ENCODE measurements at regions not wholly inside any gene's neighbourhood (a gene's known extent, or its start where the extent isn't known, plus 50 kb on each side); places are given as distances from the start of the nearest gene placed in this dataset.
"Not testable (repeated sequence)": the region's sequence is repeated elsewhere in the genome, so short reads cannot be mapped to it uniquely, and the experiment has no call there.

DNA sequence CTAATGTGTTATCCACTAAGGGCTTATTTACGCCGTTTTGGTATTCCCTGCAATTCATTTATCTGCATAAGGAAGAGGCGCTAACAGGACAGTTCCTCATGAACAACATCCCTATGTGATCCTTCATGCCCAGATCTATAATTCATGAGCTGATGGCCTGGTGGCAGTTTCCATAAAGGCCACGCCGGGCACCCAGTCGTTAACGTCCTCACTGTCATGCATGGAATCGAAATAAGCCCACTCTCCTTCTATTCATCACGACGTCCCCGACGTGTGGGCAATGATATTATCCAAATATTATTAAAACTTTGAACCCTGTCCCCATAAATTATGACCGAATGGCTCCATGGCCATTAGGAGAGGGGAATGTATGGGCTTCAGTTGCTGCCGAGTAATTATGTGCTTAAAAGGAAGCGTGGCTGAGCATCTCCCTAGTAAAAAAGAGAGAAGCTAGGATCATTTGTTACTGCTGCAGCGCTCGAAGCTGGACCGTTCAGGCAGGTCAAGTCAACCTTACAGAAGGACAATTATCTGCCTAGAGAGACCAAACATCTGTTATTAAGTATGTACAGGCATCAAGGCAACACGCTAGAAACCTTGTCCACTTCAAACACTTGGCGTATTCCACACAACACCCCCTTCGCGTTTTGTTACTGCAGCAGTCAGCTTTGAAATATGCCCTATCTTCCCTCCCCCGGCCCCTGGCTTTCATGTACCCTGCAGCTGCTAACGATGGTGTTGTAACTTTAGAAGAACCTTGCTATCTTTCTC lies 94.0 kb upstream of the SALL1 start:
- no peak for DNase-seq (ENCODE audit: low spot score)

DNA sequence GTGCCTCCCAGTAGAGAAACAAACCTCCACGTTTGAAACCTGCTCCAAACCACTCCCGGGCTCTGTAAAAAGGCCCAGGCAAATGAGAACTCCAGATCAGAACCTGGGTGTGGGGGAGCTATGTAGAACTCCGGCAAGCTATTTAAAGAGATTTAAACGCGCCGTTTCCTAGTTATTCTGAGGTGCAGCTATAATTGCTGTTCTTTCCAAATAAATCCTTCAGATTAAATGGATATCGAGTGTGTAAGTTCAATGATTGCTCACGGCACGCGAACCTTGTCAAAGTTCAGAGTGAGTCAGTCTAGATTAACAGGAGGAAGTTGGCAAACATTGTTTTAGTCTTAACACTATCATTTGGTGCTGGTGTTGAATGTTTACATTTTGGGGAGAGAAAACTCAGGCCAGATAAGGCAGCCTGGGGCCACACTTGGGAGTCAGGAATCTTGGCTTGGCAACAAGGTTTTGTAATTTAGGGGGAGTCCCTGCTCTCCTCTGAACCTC lies 92.9 kb upstream of the SALL1 start:
- no peak for DNase-seq (ENCODE audit: low spot score)

DNA sequence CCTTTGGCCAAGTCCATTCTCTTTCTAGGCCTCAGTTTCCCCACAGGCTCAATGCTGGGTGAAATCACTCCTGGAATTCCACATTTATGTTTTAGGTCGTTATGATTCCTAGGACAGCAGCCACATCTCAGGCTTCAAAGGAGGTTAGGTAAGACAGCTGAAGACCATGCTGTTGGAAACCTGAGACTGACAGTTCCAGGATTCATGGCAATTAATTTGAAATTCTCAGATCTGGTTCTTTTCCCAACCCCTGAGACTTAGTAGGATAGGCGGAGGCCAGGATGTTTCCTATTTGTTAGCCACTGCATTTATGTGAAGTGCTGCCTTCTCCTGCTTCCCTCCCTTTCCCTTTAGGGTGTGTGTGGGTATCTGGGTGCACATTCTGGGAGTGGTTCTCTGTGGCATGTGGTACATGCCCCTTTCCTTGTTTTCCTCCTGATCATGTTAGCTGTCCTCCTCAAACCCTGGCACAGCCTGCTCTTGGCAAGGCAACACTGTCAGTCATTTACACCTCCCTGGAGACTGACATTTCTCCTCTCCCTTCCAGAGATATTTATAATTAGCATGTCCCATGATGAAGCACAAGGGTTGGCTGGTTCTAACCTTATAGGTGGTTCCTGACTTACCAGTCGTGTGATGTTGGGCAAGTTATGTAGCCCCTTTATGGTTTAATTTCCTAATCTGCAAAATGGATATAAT lies 91.4 kb upstream of the SALL1 start:
- DNase-seq (ENCODE audit: low spot score), result no peak

DNA sequence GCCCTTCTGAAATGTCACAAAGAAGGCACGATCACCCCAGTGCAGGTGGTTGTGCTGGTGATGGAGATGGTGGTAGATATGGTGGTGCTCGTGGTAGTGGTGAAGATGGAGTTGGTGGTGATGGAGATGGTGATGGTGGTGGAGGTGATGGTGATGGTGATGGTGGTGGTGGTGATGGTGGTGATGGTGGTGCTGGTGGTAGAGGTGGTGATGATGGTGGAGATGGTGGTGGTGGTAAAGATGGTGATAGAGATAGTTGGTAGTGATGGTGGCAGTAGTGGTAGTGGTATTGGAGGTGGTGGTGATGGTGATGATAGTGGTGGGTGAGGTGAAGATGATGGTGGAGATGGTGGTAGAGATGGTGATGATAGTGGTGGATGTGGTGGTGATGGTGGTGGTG lies 88.1 kb upstream of the SALL1 start:
- DNase-seq (ENCODE audit: low spot score), result no peak

DNA sequence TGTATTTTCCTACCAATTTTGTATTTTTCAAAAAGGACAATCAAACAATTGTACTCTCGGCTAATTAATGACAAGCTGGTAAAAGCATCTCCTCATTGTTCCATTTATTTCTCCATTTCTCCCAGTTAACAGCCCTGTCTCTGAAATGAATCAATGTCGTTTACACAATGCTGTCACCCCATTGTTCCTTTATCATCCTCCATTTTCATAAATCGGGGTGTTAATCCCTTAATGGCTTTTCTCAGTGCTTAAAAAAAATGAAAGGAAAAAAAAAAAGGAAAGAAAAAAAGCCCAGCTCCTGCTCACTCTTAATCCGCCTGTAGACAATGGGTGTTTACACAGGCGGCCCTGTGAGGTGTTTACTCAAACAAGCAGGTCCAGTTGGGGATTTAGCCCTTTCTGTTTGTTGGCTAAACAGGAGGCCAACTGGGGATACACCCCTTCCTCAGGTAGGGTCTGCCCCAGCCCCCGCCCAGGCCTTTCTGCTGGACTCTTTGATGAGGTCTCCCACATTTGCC lies 86.8 kb upstream of the SALL1 start:
- no peak for DNase-seq (ENCODE audit: low spot score)

DNA sequence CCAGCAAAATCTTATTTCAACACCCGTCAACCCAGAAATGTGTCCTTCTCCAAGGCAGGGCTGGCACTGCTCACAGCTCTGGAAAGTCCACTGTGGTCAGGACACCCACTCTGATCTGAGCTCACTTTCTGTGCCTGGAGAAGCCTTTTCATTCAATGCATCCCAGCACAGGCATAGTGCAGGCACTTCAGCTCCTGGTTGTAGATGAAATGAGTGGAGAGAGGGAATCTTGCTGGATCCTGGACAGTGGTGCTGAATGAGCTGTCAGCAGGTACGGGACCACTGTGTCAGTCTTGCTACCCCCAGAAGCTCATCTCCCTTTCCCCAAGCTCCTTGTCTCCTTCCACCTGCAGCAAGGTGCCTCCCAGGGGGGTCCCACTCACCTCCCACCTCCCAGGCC lies 86.1 kb upstream of the SALL1 start:
- DNase-seq (ENCODE audit: low spot score), result no peak

DNA sequence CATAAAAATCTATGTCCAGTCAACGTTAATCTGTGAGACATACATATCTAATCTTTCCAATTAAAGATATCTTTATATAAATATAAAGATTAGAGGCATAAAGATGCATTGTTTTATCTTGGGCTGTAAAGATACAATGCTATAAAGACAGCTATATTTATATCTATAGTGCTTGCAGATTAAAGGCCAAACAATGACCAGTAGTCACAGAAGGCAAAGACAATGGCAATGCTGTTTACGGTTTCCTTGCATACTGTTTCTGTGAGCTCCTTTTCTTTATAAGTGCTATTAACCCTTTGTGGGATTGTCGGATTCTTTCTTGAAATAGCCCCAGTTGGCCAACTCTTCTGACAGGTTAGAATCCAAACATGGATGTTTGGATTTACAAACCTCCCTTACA lies 85.5 kb upstream of the SALL1 start:
- DNase-seq (ENCODE audit: low spot score), result no peak

DNA sequence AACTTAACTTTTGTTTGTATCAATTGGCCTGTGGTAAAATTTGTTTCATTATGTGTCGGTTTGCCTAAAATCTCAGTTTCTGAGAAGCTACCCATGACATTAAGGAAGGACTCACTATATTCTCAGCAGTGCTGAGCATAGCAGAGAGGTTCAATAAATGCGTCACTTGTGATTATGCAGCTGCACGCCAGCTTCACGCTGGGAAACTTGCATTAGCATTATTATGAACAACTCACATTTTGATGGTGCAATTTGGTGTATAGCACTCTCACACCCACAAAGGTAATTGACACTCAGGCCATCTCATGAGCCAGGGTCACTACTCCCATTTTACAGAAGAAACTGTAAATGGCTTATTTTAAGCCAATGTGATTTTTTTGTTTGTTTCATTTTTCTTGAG lies 80.6 kb upstream of the SALL1 start:
- DNase-seq (ENCODE audit: low spot score), result no peak

DNA sequence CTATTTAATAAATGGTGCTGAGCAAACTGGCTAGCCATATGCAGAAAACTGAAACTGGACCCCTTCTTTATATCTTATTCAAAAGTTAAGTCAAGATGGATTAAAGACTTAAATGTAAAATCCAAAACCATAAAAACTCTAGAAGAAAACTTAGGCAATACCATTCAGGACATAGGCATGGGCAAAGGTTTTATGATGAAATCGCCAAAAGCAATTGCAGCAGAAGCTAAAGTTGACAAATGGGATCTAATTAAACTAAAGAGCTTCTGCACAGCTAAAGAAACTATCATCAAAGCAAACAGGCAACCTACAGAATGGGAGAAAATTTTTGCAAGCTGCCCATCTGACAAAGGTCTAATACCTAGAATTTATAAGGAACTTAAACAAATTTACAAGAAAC lies 79.0 kb upstream of the SALL1 start:
- not testable (repeated sequence) for DNase-seq (ENCODE audit: low spot score)

DNA sequence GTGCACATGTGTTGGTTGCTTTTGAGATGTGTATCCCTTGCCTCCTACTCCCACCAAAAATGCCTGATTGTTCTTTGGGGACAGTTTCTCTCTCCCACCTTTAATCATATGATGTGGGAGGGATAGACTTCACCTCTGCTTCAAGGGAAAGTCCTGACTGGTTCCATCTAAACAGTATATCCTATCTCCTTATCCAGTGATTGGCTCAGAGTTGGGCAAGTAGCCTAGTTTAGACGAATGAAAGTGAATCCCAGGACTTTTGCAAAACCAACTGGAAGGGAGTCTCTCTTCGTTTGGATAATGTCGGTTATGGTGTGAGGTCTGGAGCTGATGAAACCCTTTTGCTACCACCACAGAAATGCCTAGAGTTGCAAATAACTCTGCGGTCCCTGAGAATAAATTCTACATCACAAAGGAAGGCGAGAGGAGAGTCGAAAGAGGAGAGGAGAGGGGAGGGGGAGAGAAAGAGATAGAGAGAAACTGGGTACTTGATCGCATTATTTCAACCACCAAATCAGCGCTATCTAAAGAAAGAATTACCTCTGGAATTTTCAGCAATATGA lies 77.1 kb upstream of the SALL1 start:
- DNase-seq (ENCODE audit: low spot score), result no peak

DNA sequence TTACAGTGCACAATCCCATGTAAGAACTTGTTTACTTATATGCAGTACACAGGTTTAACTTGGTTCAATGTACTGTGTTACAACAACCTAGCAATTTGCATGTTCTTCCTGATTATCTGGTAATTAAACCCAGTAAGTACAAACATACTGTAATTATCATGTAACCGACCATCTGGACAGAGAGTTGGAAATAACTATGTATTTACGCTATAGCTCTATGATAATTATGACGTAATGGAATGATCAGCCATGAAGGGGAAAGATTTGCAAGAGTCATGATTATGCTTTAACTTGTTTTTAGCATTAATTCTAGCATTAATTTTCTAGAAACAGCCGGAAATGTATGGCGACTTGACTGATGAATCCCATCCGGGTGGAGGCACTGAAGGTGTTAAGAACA lies 74.8 kb upstream of the SALL1 start:
- no peak for DNase-seq (ENCODE audit: low spot score)

DNA sequence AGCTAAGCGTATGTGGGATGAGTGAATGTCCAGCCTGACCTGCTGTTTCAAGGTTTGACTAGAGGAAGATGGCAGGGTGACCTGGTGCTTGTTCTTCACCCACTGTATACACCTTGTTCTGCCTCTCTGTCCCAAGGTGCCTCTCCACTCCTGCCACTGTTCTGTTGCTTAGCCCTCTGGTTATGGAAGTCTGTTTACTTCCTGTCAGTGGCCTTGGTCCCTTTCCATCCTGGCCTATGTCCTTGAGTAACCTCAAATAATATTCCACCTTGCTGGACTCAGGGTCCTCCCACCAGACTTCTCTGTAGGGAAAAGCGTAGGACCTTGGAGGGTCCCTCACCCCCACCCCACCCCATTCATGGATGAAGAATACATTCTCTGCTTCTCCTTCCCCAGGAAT lies 73.2 kb upstream of the SALL1 start:
- no peak for DNase-seq (ENCODE audit: low spot score)

DNA sequence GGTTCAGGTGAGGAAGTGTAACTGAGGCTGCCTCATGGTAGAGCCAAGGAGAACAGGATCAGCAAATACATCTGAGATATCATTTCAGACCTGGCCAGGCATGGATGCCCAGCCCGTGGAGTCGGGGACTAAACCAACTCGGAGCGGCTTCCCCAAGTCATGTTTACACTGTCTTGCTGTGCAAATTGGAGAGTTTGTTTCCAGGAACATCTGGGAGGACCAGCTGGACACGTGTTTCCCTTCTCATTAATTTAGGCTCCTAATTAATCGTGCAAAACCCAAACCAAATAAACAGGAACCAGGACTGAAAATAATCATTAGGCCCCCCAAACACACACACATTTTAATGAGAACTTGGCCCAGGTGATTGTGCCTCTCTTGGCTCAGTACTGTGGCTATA lies 70.9 kb upstream of the SALL1 start:
- DNase-seq (ENCODE audit: low spot score), result no peak

DNA sequence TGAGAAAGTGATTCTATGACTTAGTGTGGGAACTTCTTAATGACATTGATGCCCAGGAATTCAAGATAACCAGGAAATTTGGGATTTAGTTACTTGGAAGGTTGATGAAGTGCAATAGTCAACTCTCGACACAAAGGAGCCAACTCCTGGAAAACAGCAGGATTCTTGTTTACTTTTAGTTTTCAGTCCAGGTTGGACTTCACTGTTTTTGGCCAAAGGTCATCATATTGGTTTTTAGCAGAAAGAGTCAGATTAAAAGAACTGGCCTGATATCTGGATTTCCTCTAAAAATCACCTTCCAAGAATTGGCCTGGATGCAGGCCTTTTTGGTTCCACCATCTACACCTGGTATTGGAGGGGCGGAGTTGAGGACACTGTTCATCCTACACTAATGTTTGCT lies 60.1 kb upstream of the SALL1 start:
- DNase-seq (ENCODE audit: low spot score), result no peak

DNA sequence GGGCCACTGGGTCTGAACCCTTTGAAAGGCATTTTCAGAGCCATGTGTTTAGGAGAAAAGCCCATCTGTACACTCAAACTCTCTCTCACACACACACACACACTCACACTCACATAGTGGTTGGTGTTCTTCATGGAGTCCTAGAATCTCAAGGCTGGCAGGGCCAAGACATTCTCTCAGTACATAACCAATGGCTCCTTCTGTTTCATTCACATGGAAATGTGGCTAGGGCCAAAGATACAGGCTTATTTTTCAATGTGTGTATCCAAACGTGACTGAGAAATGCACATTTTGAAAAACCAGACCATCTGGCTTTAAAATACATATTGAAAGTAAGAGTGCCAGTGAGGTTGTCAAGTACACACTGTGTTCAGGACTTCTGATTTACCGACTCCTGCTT lies 59.0 kb upstream of the SALL1 start:
- DNase-seq (ENCODE audit: low spot score), result no peak

DNA sequence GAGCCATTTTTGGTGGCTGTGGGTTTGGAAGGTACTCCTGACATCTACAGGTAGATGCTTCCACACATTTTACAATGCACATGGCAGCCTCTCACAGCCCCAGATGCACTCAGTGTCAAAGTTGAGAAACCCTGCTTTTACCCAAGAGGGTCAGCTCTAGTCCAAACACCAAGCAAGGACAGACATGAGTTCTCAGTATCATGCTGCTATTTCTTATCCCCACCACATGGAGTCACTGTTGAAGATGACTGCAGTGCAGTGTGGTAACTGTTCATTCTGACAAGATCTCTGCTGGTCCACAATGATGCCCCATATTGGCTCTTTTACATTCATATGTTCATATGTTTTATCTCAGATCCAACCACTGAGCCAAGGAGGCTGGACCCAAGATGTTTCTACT lies 50.5 kb upstream of the SALL1 start:
- no peak for DNase-seq (ENCODE audit: low spot score)
